SK-N-SH (cell line): ENCODE measurements at regions not wholly inside any gene's neighbourhood (a gene's known extent, or its start where the extent isn't known, plus 50 kb on each side); places are given as distances from the start of the nearest gene placed in this dataset.

Experiments
- CTCF ChIA-PET: fragments of 300-600, 350-600 bp; formaldehyde crosslinking; extraction: SDS; loops from one replicate; lab custom pipeline; 2021; lab: Yijun Ruan, JAX
- POLR2A ChIA-PET: fragments of 350-600 bp; sonication (Branson Sonifier 250); formaldehyde crosslinking; extraction: SDS; loops from one replicate; lab custom pipeline; 2020; ENCODE audit warnings: antibody characterized with exemption, inconsistent platforms; lab: Yijun Ruan, JAX
- DNase-seq: peaks from one replicate; pipeline ENCODE4 v3.0.0; 2012
- H2AFZ ChIP-seq: fragments of 200-600 bp; sonication (generic); 2 replicates; pipeline ENCODE4 v1.8.1; 2016; ENCODE audit warnings: antibody characterized with exemption, mild to moderate bottlenecking, low read depth
- H3F3A ChIP-seq: fragments of 200-600 bp; sonication (generic); replicated peaks from 2 replicates; pipeline ENCODE3; 2016; ENCODE audit warnings: antibody characterized with exemption, mild to moderate bottlenecking; ENCODE audit not compliant: insufficient read depth
- H3K27ac ChIP-seq, 2 experiments: fragments of 200-500 bp in 1 of 2; fragments of 200-600 bp in 1 of 2; sonication (Bioruptor generic) in 1 of 2; sonication (generic), shearing (Covaris generic) in 1 of 2; 2 replicates each; pipeline versions ENCODE4 v1.5.1 to v1.6.1; 2014 to 2016; ENCODE audit warnings: low read depth in 2 of 2, inconsistent platforms in 1 of 2, low read length in 1 of 2, mild to moderate bottlenecking in 1 of 2, mixed read lengths in 1 of 2
- H3K27me3 ChIP-seq: fragments of 200-600 bp; sonication (generic), shearing (Covaris generic); 2 replicates; pipeline ENCODE4 v1.6.1; 2016; ENCODE audit warnings: mixed run types; ENCODE audit not compliant: insufficient read depth
- H3K36me3 ChIP-seq, 2 experiments: fragments of 200-500 bp in 1 of 2; fragments of 200-600 bp in 1 of 2; sonication (Bioruptor generic) in 1 of 2; sonication (generic) in 1 of 2; replicated peaks in 1 of 2; 2 replicates each; pipeline versions ENCODE3 to v1.5.1; 2014 to 2016; ENCODE audit warnings: low read length in 1 of 2, mild to moderate bottlenecking in 1 of 2; ENCODE audit not compliant: insufficient read depth in 2 of 2, control insufficient read depth in 1 of 2
- H3K4me1 ChIP-seq, 2 experiments: fragments of 200-500 bp in 1 of 2; fragments of 200-600 bp in 1 of 2; sonication (Bioruptor generic) in 1 of 2; sonication (generic), shearing (Covaris generic) in 1 of 2; 2 replicates each; pipeline versions ENCODE4 v1.5.1 to v1.6.1; 2014 to 2016; ENCODE audit warnings: low read depth in 1 of 2, low read length in 1 of 2, mixed run types in 1 of 2; ENCODE audit not compliant: insufficient read depth in 2 of 2, control insufficient read depth in 1 of 2
- H3K4me2 ChIP-seq: fragments of 200-600 bp; sonication (generic), shearing (Covaris generic); 2 replicates; pipeline ENCODE4 v1.6.1; 2017; ENCODE audit warnings: mixed run types
- H3K4me3 ChIP-seq, 2 experiments: fragments of 200-500 bp in 1 of 2; fragments of 200-600 bp in 1 of 2; sonication (Bioruptor generic) in 1 of 2; sonication (generic), shearing (Covaris generic) in 1 of 2; 2 replicates each; pipeline versions ENCODE4 v1.5.1 to v1.8.1; 2014 to 2016; ENCODE audit warnings: low read depth in 2 of 2, inconsistent platforms in 1 of 2, low read length in 1 of 2, mild to moderate bottlenecking in 1 of 2, mixed read lengths in 1 of 2, moderate library complexity in 1 of 2
- H3K79me2 ChIP-seq: fragments of 200-600 bp; sonication (generic); 2 replicates; pipeline ENCODE4 v1.8.1; 2017; ENCODE audit warnings: mild to moderate bottlenecking; ENCODE audit not compliant: insufficient read depth
- H3K9ac ChIP-seq: fragments of 200-600 bp; sonication (generic); 2 replicates; pipeline ENCODE4 v1.6.1; 2017; ENCODE audit warnings: mixed run types
- H3K9me2 ChIP-seq: fragments of 200-600 bp; sonication (generic); 2 replicates; pipeline ENCODE4 v1.6.1; 2017; ENCODE audit warnings: mixed run types
- H3K9me3 ChIP-seq: fragments of 200-600 bp; sonication (generic); 2 replicates; pipeline ENCODE4 v1.6.1; 2017; ENCODE audit warnings: mixed run types, mild to moderate bottlenecking, moderate library complexity
- H4K20me1 ChIP-seq: fragments of 200-600 bp; sonication (generic); 2 replicates; pipeline ENCODE4 v1.6.1; 2017; ENCODE audit warnings: mild to moderate bottlenecking, mixed run types; ENCODE audit not compliant: insufficient read depth
- CHD2 ChIP-seq: fragments of 150-350 bp; IDR thresholded peaks from 2 replicates; pipeline ENCODE4 v1.6.1; 2018; ENCODE audit warnings: low read length; ENCODE audit not compliant: partially characterized antibody
- ELF1 ChIP-seq: IDR thresholded peaks from 2 replicates; pipeline ENCODE4 v1.4.0; 2012
- EZH2phosphoT487 ChIP-seq: fragments of 200-600 bp; sonication (generic); IDR thresholded peaks from 2 replicates; pipeline ENCODE4 v1.6.1; 2017; ENCODE audit warnings: low read depth, mixed run types, mild to moderate bottlenecking, antibody characterized with exemption, moderate library complexity, borderline replicate concordance
- FOSL2 ChIP-seq: IDR thresholded peaks from 2 replicates; pipeline ENCODE4 v1.4.0; 2012; ENCODE audit warnings: low read depth, mild to moderate bottlenecking, moderate library complexity, borderline replicate concordance
- FOXM1 ChIP-seq: IDR thresholded peaks from 2 replicates; pipeline ENCODE4 v1.4.0; 2012; ENCODE audit warnings: low read depth, mild to moderate bottlenecking
- GABPA ChIP-seq: IDR thresholded peaks from 2 replicates; pipeline ENCODE4 v1.4.0; 2012; ENCODE audit warnings: low read depth, mild to moderate bottlenecking
- GATA2 ChIP-seq: sonication (generic); formaldehyde crosslinking; IDR thresholded peaks from 2 replicates; pipeline ENCODE4 v1.5.0; 2020; ENCODE audit warnings: mild to moderate bottlenecking, missing genetic modification reagents
- MAX ChIP-seq: IDR thresholded peaks from 2 replicates; pipeline ENCODE4 v1.4.0; 2012; ENCODE audit warnings: low read depth
- NFIC ChIP-seq: IDR thresholded peaks from 2 replicates; pipeline ENCODE4 v1.4.0; 2012; ENCODE audit warnings: borderline replicate concordance
- POLR2AphosphoS5 ChIP-seq: IDR thresholded peaks from 2 replicates; pipeline ENCODE4 v1.6.1; 2012; ENCODE audit warnings: low read depth, low read length
- RCOR1 ChIP-seq: fragments of 150-350 bp; IDR thresholded peaks from 2 replicates; pipeline ENCODE4 v1.6.1; 2017; ENCODE audit warnings: antibody characterized with exemption, low read length
- RFX5 ChIP-seq: IDR thresholded peaks from 2 replicates; pipeline ENCODE4 v1.6.1; 2012; ENCODE audit warnings: mild to moderate bottlenecking, improper control_type of control experiment, low read length
- RXRA ChIP-seq: IDR thresholded peaks from 2 replicates; pipeline ENCODE4 v1.4.0; 2012; ENCODE audit warnings: low read depth, mild to moderate bottlenecking, borderline replicate concordance
- SIN3A ChIP-seq: IDR thresholded peaks from 2 replicates; pipeline ENCODE4 v1.6.1; 2012; ENCODE audit warnings: low read depth, mild to moderate bottlenecking, low read length, moderate library complexity, borderline replicate concordance
- SMC3 ChIP-seq: IDR thresholded peaks from 2 replicates; pipeline ENCODE4 v1.6.1; 2012; ENCODE audit warnings: low read depth, low read length, improper control_type of control experiment
- TEAD4 ChIP-seq: IDR thresholded peaks from 2 replicates; pipeline ENCODE4 v1.4.0; 2012; ENCODE audit warnings: mild to moderate bottlenecking, borderline replicate concordance; ENCODE audit not compliant: insufficient read depth
- WGBS: methylation state at CpG from one replicate; pipeline ENCODE4 v1.1.6; 2017; ENCODE audit warnings: low lambda C conversion rate; 5-methylcytosine and 5-hydroxymethylcytosine counted together
- TF ChIP-seq, protein P1 (sequence below): IDR thresholded peaks from 2 replicates; pipeline ENCODE4; 2012
- TF ChIP-seq, protein P2 (sequence below): fragments of 150-350 bp; IDR thresholded peaks from 2 replicates; pipeline ENCODE4 v1.6.1; 2017; ENCODE audit warnings: antibody characterized with exemption, low read length, low read depth, borderline replicate concordance

DNA sequence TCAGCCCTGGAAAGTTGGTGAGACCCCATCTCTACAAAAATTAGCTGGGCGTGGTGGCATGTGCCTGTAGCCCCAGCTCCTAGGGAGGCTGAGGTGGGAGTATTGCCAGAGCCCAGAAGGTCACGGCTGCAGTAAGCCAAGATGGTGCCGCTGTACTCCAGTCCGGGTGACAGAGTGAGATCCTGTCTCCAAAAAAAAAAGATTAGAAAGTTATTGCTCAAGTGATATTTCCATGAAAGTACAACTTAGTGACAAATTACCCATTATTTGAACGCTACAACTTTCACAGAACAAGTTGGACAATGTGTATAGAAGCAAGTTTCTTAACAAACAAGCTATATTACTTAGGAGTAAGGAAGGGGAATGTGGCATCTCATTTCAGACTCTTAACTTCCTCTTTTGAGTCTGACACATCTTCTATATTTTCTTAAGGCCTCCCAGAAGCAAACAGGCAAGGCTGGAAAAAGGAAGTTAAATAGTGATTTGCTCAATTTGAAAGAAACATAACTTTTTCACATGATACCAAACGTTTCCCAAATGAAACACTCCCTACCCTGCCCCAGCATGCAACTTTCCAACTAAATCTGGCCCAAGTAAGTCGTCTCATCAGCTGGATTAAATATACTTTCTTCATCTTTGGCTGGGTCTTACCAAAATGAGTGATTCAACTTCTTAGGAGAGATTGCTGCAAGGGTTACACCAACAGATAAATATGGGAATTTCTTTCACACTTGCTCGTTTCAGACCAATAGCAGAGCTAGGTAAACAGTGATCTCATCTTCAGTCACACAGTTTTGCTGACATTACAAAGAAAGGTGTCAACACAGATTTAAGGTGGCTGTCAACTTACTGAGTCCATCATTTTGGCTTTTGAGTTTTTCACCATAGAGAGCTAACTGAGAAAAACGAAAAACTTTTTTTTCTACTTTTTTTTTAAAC, 66.3 kb upstream of the KLF6 start:
- WGBS: 70% methylated on average over 9 of the region's 9 CpGs
- POLR2A ChIA-PET: interaction anchor here (0.6 kb wide), 1 partner anchor 57 kb away, joined by 5 read pairs; no protein-coding TSS in a partner anchor
- Histone ChIP-seq H3K4me2 (peak overlapping the region; percentile 55), H3K9me3 (no peaks in the 10 kb centered on the region), H3K27ac (peak overlapping the region; percentile 68 to 99; a peak in 3 of 4 replicates), H3K4me3 (peak overlapping the region in 1 of 2 experiments; percentile 18; a peak in 1 of 4 replicates), H3K36me3 (no peaks in the 10 kb centered on the region), H4K20me1 (no peaks in the 10 kb centered on the region), H3K9ac (peak overlapping the region; percentile 69), H3K27me3 (no peaks in the 10 kb centered on the region), H3K79me2 (no peaks in the 10 kb centered on the region), H2AFZ (peak overlapping the region; percentile 2), H3F3A (peaks cover 36% of the 10 kb centered on the region), H3K4me1 (peaks cover 2 to 30% of the 10 kb centered on the region in 2 experiments; a peak in 2 of 4 replicates), H3K9me2 (no peaks in the 10 kb centered on the region)
- no peak for DNase-seq
- CTCF ChIA-PET: no interaction called here
- no peak for TF ChIP-seq POLR2AphosphoS5
- TF ChIP-seq, protein P1, sequence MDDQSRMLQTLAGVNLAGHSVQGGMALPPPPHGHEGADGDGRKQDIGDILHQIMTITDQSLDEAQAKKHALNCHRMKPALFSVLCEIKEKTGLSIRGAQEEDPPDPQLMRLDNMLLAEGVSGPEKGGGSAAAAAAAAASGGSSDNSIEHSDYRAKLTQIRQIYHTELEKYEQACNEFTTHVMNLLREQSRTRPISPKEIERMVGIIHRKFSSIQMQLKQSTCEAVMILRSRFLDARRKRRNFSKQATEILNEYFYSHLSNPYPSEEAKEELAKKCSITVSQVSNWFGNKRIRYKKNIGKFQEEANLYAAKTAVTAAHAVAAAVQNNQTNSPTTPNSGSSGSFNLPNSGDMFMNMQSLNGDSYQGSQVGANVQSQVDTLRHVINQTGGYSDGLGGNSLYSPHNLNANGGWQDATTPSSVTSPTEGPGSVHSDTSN: peak; percentile 25; the same call in 1 of the 2 replicates

GRCh38 chr10:3848775-3849635, 64.0 kb upstream of the KLF6 start:
- POLR2A ChIA-PET: no interaction called here
- DNase-seq: no peak
- no peak overlapping the region for H3K4me2 ChIP-seq
- H3K9ac ChIP-seq: no peak overlapping the region
- no peaks in the 10 kb centered on the region for H3K27me3 ChIP-seq
- H3K4me3 ChIP-seq: no peak overlapping the region
- no peaks in the 10 kb centered on the region for H3K9me2 ChIP-seq
- H3K79me2 ChIP-seq: no peaks in the 10 kb centered on the region
- H3K4me1 ChIP-seq: peaks cover 2 to 30% of the 10 kb centered on the region in 2 experiments; a peak in 2 of 4 replicates
- H2AFZ ChIP-seq: no peak overlapping the region
- 95% methylated on average over 4 of the region's 4 CpGs for WGBS
- peaks cover 36% of the 10 kb centered on the region for H3F3A ChIP-seq
- H3K9me3 ChIP-seq: no peaks in the 10 kb centered on the region
- CTCF ChIA-PET: interaction anchor here (0.6 to 1.5 kb wide), 3 partner anchors 8 to 148 kb away, joined by 3 to 4 read pairs (median 3); no protein-coding TSS in a partner anchor
- H3K36me3 ChIP-seq: no peaks in the 10 kb centered on the region
- no peaks in the 10 kb centered on the region for H4K20me1 ChIP-seq
- H3K27ac ChIP-seq: peak overlapping the region in 1 of 2 experiments; percentile 99; a peak in 2 of 4 replicates
- TF ChIP-seq GATA2: no peak
- no peak for TF ChIP-seq CHD2
- TF ChIP-seq TEAD4: no peak
- TF ChIP-seq RFX5: no peak
- TF ChIP-seq SMC3: no peak
- TF ChIP-seq, protein P1: peak; percentile 51; the same call in 1 of the 2 replicates
- peak; percentile 43; the same call in 1 of the 2 replicates for TF ChIP-seq NFIC
- TF ChIP-seq GABPA: no peak
- TF ChIP-seq SIN3A: no peak
- TF ChIP-seq FOXM1: 0 out of 2 replicates have a peak, but pooled peaks have one; percentile 32
- no peak; the same call in 1 of the 2 replicates for TF ChIP-seq POLR2AphosphoS5
- no peak for TF ChIP-seq MAX
- TF ChIP-seq, protein P2, sequence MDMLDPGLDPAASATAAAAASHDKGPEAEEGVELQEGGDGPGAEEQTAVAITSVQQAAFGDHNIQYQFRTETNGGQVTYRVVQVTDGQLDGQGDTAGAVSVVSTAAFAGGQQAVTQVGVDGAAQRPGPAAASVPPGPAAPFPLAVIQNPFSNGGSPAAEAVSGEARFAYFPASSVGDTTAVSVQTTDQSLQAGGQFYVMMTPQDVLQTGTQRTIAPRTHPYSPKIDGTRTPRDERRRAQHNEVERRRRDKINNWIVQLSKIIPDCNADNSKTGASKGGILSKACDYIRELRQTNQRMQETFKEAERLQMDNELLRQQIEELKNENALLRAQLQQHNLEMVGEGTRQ: no peak
- no peak for TF ChIP-seq ELF1
- TF ChIP-seq EZH2phosphoT487: no peak
- TF ChIP-seq RCOR1: no peak
- peak; percentile 88 for TF ChIP-seq FOSL2
- TF ChIP-seq RXRA: no peak
